GM12878 (cell line): ENCODE measurements at regions not wholly inside any gene's neighbourhood (a gene's known extent, or its start where the extent isn't known, plus 50 kb on each side); places are given as distances from the start of the nearest gene placed in this dataset.

Experiments used
- ATAC-seq: fragments of 200-7000 bp; cut with Tn5 transposase; 3 replicates; pipeline ENCODE4 v1.9.1; 2020; ENCODE audit warnings: mild to moderate bottlenecking, moderate library complexity
- BruUV-seq: library from RNA; stranded (reverse); fragments of 400-500 nt; replicated peaks from 2 replicates; lab custom pipeline; 2021; lab: Mats Ljungman, UMichigan
- CTCF ChIA-PET: fragments of 300-600 bp; sonication (Branson Sonifier 250); formaldehyde crosslinking; extraction: SDS; loops from one replicate; lab custom pipeline; 2021; ENCODE audit warnings: inconsistent platforms; lab: Yijun Ruan, JAX
- POLR2A ChIA-PET: fragments of 350-600 bp; formaldehyde crosslinking; extraction: SDS; loops from one replicate; lab custom pipeline; 2021; ENCODE audit warnings: inconsistent platforms; lab: Charles Lee
- RAD21 ChIA-PET: fragments of 300-600 bp; sonication (Branson Sonifier 250); formaldehyde crosslinking; loops from one replicate; lab custom pipeline; 2023; ENCODE audit warnings: antibody characterized with exemption; ENCODE audit not compliant: unreplicated experiment; lab: Charles Lee
- SMC1A ChIA-PET: fragments of 300-600 bp; sonication (Branson Sonifier 250); formaldehyde crosslinking; loops from one replicate; lab custom pipeline; 2023; ENCODE audit not compliant: unreplicated experiment, uncharacterized antibody; lab: Charles Lee
- DNase-seq: peaks from one replicate; pipeline ENCODE4 v3.0.0-alpha.2; 2011; ENCODE audit warnings: low read depth, low spot score
- FAIRE-seq: peaks from 3 replicates; lab custom pipeline; 2011; peaks lifted over from hg19 to GRCh38; lab: Jason Lieb, UNC
- H2AFZ ChIP-seq: 2 replicates; pipeline ENCODE4 v1.6.0; 2011; ENCODE audit warnings: low read depth, low read length, control low read depth; ENCODE audit not compliant: control insufficient read depth
- H3K27ac ChIP-seq: 2 replicates; pipeline ENCODE4 v1.5.1; 2011; ENCODE audit warnings: control low read depth; ENCODE audit not compliant: control insufficient read depth, insufficient read depth
- H3K27me3 ChIP-seq, 2 experiments: replicated peaks in 1 of 2; 2 replicates each; pipeline versions ENCODE4 v1.6.0 to v1.6.1; 2011; ENCODE audit warnings: low read length in 1 of 2; ENCODE audit not compliant: control insufficient read depth in 2 of 2, insufficient read depth in 2 of 2
- H3K36me3 ChIP-seq, 2 experiments: 2 replicates each; pipeline ENCODE4 v1.5.1; 2011; ENCODE audit warnings: low read length in 1 of 2; ENCODE audit not compliant: control insufficient read depth in 2 of 2, insufficient read depth in 2 of 2
- H3K4me1 ChIP-seq: 2 replicates; pipeline ENCODE4 v1.6.1; 2011; ENCODE audit warnings: mild to moderate bottlenecking, low read length, moderate library complexity, mixed read lengths; ENCODE audit not compliant: control insufficient read depth, insufficient read depth
- H3K4me2 ChIP-seq: 2 replicates; pipeline ENCODE4 v1.6.0; 2011; ENCODE audit warnings: control low read depth; ENCODE audit not compliant: control insufficient read depth, insufficient read depth
- H3K4me3 ChIP-seq: fragments of 200-600 bp; sonication (generic); 2 replicates; pipeline ENCODE4 v1.5.1; 2016
- H3K79me2 ChIP-seq: 2 replicates; pipeline ENCODE4 v1.6.0; 2011; ENCODE audit warnings: low read length; ENCODE audit not compliant: control insufficient read depth, insufficient read depth
- H3K9ac ChIP-seq: 2 replicates; pipeline ENCODE4 v1.8.0; 2011; ENCODE audit warnings: low read length, control low read depth, mixed read lengths; ENCODE audit not compliant: control insufficient read depth, insufficient read depth
- H3K9me3 ChIP-seq: replicated peaks from 3 replicates; pipeline ENCODE4 v1.5.1; 2011; ENCODE audit warnings: mild to moderate bottlenecking, low read length; ENCODE audit not compliant: control insufficient read depth, insufficient read depth
- H4K20me1 ChIP-seq: 2 replicates; pipeline ENCODE4 v1.6.0; 2011; ENCODE audit not compliant: control insufficient read depth, insufficient read depth
- ATF3 ChIP-seq: IDR thresholded peaks from 2 replicates; pipeline ENCODE4 v1.6.1; 2011; ENCODE audit warnings: low read depth, mild to moderate bottlenecking, low read length, moderate library complexity, borderline replicate concordance; ENCODE audit errors: extremely low read depth
- BCL3 ChIP-seq: IDR thresholded peaks from 2 replicates; pipeline ENCODE4 v1.6.1; 2011; ENCODE audit warnings: borderline replicate concordance, low read depth, mild to moderate bottlenecking, moderate library complexity, low read length; ENCODE audit not compliant: insufficient read depth, poor library complexity, severe bottlenecking
- FOXK2 ChIP-seq: fragments of 450-650 bp; IDR thresholded peaks from 2 replicates; pipeline ENCODE4 v1.6.1; 2017; ENCODE audit warnings: mild to moderate bottlenecking, moderate library complexity
- HDGF ChIP-seq: fragments of 450-650 bp; IDR thresholded peaks from 2 replicates; pipeline ENCODE4 v1.6.1; 2016; ENCODE audit warnings: antibody characterized with exemption
- MTA2 ChIP-seq: fragments of 450-650 bp; IDR thresholded peaks from 2 replicates; pipeline ENCODE4 v1.6.1; 2016; ENCODE audit warnings: low read depth, mild to moderate bottlenecking, moderate library complexity
- MTA3 ChIP-seq: IDR thresholded peaks from 2 replicates; pipeline ENCODE4 v1.6.1; 2012; ENCODE audit warnings: low read length, inconsistent platforms, borderline replicate concordance
- NFXL1 ChIP-seq: fragments of 450-650 bp; IDR thresholded peaks from 2 replicates; pipeline ENCODE4 v1.6.1; 2017; ENCODE audit warnings: antibody characterized with exemption, mild to moderate bottlenecking, borderline replicate concordance
- NFYA ChIP-seq: IDR thresholded peaks from 2 replicates; pipeline ENCODE4 v1.6.1; 2011; ENCODE audit warnings: low read depth, mild to moderate bottlenecking, low read length, improper control_type of control experiment, borderline replicate concordance
- PKNOX1 ChIP-seq: fragments of 450-650 bp; IDR thresholded peaks from 2 replicates; pipeline ENCODE4 v1.6.1; 2016; ENCODE audit warnings: mild to moderate bottlenecking
- SPI1 ChIP-seq: IDR thresholded peaks from 2 replicates; pipeline ENCODE4 v1.6.1; 2011; ENCODE audit warnings: low read depth, mild to moderate bottlenecking, low read length, moderate library complexity, borderline replicate concordance; ENCODE audit not compliant: insufficient read depth
- SRF ChIP-seq, 2 experiments: IDR thresholded peaks; 2 replicates each; pipeline ENCODE4 v1.6.1; 2011; ENCODE audit warnings: low read depth in 2 of 2, low read length in 2 of 2, mild to moderate bottlenecking in 1 of 2, moderate library complexity in 1 of 2
- USF1 ChIP-seq: IDR thresholded peaks from 2 replicates; pipeline ENCODE4 v1.6.1; 2011; ENCODE audit warnings: borderline replicate concordance, low read depth, mild to moderate bottlenecking, moderate library complexity, mixed read lengths, low read length; ENCODE audit not compliant: insufficient read depth; ENCODE audit errors: extremely low read length
- ZBED1 ChIP-seq: IDR thresholded peaks from 2 replicates; pipeline ENCODE4 v1.6.1; 2016; ENCODE audit warnings: borderline replicate concordance
- ZBTB11 ChIP-seq: fragments of 450-650 bp; formaldehyde crosslinking; IDR thresholded peaks from 2 replicates; pipeline ENCODE4 v1.5.0; 2022; ENCODE audit warnings: mild to moderate bottlenecking, missing genetic modification characterization
- ZNF217 ChIP-seq: fragments of 450-650 bp; IDR thresholded peaks from 2 replicates; pipeline ENCODE4 v1.6.1; 2017; ENCODE audit warnings: antibody characterized with exemption, mild to moderate bottlenecking
- WGBS: methylation state at CpG from one replicate; pipeline ENCODE4 v1.1.6; 2016; ENCODE audit warnings: low lambda C conversion rate; ENCODE audit not compliant: insufficient replicate concordance, insufficient coverage; ENCODE audit errors: missing lambda C conversion rate; 5-methylcytosine and 5-hydroxymethylcytosine counted together
- in situ Hi-C: fragments of 300-500 bp; cut with MboI; formaldehyde crosslinking; loops from 9 replicates; pipeline ENCODE4 v1.14.3; 2018; ENCODE audit warnings: mixed read lengths
- intact Hi-C: fragments of 100-400 bp; cut with micrococcal nuclease; formaldehyde crosslinking; loops from one replicate; pipeline ENCODE4 v1.14.2; 2022; ENCODE audit not compliant: unreplicated experiment

- Histone ChIP-seq H3K9me3 (no peaks in the 10 kb centered on the region), H3K4me2 (no peak overlapping the region), H3K27me3 (no peaks in the 10 kb centered on the region; a peak in 3 of 4 replicates), H3K27ac (no peak overlapping the region), H3K79me2 (no peaks in the 10 kb centered on the region), H2AFZ (no peak overlapping the region), H4K20me1 (no peaks in the 10 kb centered on the region), H3K36me3 (no peaks in the 10 kb centered on the region), H3K9ac (no peak overlapping the region), H3K4me1 (no peaks in the 10 kb centered on the region), H3K4me3 (no peak overlapping the region)
- in situ Hi-C loops (no loop called here), intact Hi-C loops (no loop called here)
- WGBS, result 47% methylated on average over 30 of the region's 30 CpGs
- no TSS peak for BruUV-seq
- no peak for ATAC-seq
- DNase-seq, result no peak
- no peak for FAIRE-seq
- RAD21 ChIA-PET, result no interaction called here
- CTCF ChIA-PET, result no interaction called here
- SMC1A ChIA-PET, result no interaction called here
- POLR2A ChIA-PET, result no interaction called here
- no peak for TF ChIP-seq ATF3
- TF ChIP-seq HDGF, result no peak
- TF ChIP-seq ZBED1, result no peak
- no peak for TF ChIP-seq SPI1
- no peak for TF ChIP-seq BCL3
- TF ChIP-seq MTA2, result no peak
- no peak for TF ChIP-seq FOXK2
- no peak for TF ChIP-seq ZNF217
- no peak for TF ChIP-seq MTA3
- TF ChIP-seq PKNOX1, result no peak
- TF ChIP-seq ZBTB11 (CRISPR knock-in tag), result no peak
- TF ChIP-seq NFXL1, result no peak
- no peak for TF ChIP-seq SRF (IDR thresholded peaks at IDR 0.05; ENCODE audit: low read depth in 2 of 2, low read length in 2 of 2)
- TF ChIP-seq NFYA, result no peak
- TF ChIP-seq USF1, result no peak
Observed at GRCh38 chr4:3654036-3654807, 112.0 kb upstream of the ADRA2C start.
